Hematopoietic multipotent progenitor cell treated with erythropoietin and hydrocortisone succinate and interleukin-3 and kit ligand, for 4 days (in vitro differentiated cells): ENCODE measurements at regions not wholly inside any gene's neighbourhood (a gene's known extent, or its start where the extent isn't known, plus 50 kb on each side); places are given as distances from the start of the nearest gene placed in this dataset.
"Not testable (repeated sequence)": the region's sequence is repeated elsewhere in the genome, so short reads cannot be mapped to it uniquely, and the experiment has no call there.

ENCODE experiments used
- DNase-seq: peaks from one replicate; pipeline ENCODE4 v3.0.0-alpha.2; 2015

- not testable (repeated sequence) for DNase-seq
Measured at GRCh38 chr21:5013455-5014304, 5507.7 kb upstream of the TPTE start.

GRCh38 chr21:5015187-5015586, 5506.2 kb upstream of the TPTE start:
- not testable (repeated sequence) for DNase-seq

GRCh38 chr21:5019120-5019519, 5502.3 kb upstream of the TPTE start:
- not testable (repeated sequence) for DNase-seq

DNA sequence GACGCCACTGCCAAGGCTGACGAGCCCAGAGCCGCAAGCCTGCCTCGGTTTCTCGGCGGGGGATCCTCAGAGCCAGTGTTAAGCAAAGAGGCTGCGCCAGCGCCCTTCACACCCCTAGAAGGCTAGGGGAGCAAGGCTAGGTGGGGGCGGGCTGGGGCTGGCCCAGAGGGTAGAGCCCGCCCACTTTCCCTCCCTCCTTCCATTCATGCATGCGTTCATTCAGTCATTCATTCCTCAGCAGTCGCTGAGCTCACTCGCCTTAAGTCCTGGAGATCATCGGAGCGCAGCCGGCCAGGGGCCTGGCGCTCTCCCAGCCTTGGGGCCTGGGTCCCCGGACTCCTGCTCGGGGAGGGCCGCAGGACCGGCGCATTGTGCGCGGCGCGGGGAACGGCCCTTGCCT, 5499.6 kb upstream of the TPTE start:
- not testable (repeated sequence) for DNase-seq

DNA sequence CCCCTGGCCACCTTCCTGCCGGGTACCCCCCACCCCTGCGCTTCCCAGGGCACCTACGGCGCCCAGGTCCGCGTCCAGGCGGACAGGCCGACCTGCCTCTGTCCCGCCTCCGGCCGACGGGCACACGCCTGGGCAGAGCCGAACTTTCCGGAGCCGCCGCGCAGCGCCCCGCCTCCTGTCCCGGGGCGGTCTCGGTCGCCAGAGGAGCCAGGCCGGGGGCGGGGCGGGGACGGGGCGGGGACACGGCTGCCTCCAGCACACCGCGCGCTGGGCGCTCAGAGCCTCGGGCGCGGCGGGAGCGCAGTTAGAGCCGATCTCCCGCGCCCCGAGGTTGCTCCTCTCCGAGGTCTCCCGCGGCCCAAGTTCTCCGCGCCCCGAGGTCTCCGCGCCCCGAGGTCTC, 5499.1 kb upstream of the TPTE start:
- not testable (repeated sequence) for DNase-seq

GRCh38 chr21:5022748-5023147, 5498.6 kb upstream of the TPTE start:
- DNase-seq = not testable (repeated sequence)

DNA sequence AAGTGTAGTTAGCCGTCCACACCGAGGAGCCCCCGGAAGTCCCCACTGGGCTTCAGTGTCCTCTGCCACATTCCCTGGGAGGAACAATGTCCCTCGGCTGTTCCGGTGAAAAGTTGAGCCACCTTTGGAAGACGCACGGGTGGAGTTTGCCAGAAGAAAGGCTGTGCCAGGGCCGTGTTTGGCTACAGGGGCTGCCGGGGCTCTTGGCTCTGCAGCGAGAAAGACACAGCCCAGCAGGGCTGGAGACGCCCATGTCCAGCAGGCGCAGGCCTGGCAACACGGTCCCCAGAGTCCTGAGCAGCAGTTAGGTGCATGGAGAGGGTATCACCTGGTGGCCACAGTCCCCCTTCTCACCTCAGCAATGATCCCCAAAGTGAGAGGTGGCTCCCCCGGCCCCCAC, 5486.2 kb upstream of the TPTE start:
- DNase-seq = not testable (repeated sequence)

- not testable (repeated sequence) for DNase-seq
Measured at GRCh38 chr21:5035587-5035986, 5485.8 kb upstream of the TPTE start.

- not testable (repeated sequence) for DNase-seq
Measured at GRCh38 chr21:5037606-5038331, 5483.6 kb upstream of the TPTE start.

- DNase-seq = not testable (repeated sequence)
Measured at GRCh38 chr21:5039926-5040325, 5481.5 kb upstream of the TPTE start.

DNA sequence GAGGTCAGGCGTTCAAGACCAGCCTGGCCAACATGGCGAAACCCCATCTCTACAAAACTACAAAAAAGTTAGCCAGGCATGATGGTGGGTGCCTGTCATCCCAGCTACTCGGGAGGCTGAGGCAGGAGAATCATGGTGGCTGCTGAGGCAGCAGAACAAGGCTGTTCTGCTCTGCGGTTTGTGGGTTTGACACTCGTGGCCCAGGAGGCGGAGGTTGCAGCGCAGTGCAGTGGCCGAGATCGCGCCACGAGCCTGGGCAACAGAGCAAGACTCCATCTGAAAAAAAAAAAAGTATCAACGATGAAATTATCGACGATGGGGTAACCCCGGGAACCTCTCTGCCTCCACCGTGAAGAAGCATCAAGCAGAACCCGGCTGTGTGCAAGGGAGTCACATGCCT, 5478.8 kb upstream of the TPTE start:
- DNase-seq = not testable (repeated sequence)

DNA sequence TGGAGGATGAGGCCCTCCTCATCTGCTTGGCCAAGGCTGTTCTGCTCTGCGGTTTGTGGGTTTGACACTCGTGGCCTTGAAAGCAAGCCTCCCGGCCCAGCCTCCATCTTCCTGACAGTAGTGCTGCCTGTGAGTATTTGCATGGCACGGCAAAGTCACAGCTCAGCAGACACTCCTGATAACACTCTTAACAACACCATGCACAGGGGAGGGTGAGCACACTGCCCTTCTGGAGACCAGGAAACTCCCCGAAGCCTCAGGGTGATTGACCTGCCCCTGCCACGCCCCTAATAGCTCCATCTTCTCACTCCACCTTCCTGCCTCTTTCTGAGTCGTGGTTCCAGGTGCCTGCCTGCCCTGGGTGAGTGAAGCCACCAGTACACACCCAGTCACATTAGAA, 5476.6 kb upstream of the TPTE start:
- not testable (repeated sequence) for DNase-seq

DNA sequence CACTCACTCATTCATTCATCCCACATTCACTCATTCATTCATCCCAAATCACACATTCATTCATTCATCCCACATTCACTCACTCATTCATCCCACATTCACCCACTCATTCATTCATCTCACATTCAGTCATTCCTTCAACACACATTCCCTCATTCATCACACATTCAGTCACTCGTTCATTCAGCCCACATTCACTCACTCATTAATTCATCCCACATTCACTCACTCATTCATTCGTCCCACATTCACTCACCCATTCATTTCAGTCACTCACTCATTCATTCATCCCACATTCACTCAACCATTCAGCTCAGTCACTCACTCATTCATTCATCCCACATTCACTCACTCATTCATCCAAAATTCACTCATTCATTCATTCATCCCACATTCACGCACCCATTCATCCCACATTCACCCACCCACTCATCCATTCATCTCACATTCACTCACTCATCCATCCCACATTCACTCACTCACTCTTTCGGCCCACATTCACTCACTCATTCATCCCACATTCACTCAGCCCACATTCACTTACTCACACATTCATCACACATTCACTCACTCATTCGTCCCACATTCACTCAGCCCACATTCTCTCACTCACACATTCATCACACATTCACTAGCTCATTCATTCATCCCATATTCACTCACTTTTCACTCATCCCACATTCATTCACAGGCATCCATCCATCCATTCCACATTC, 5469.9 kb upstream of the TPTE start:
- not testable (repeated sequence) for DNase-seq

DNA sequence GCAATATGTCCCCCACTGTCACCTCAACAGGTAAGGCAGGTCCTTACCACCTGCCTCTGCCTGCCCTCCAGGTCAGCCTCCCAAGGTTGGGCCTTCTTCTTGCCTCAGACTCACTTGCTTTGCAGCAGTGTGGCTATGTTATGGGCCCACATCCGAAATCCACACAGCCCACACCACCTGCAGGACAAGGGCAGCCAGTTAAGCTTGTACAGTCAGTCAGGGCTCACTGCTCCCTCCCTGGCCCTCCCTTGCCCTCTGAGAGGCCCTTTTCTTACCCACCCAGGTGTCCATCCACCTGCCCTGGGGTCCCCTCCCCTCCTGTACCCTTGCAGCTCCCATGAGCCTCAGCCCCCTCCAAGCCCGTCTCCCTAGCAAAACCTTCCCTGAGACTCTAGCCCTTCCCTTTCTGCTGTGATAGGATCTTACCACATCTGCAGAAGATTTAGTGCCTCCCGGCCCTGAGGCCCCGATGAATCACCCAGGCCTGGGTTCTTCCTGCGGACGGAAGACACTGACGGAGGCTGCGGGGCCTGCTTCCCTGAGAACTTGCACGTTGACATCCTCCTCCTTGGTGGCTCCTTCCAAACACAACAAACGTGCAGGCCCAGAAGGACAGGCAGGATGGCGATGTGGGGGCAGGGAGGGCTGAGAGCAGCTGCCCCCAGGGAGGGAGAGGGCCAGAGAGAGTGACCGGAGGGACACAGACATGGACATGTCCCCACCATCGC, 5466.2 kb upstream of the TPTE start:
- DNase-seq = not testable (repeated sequence)

- not testable (repeated sequence) for DNase-seq
Measured at GRCh38 chr21:5055996-5056962, 5465.1 kb upstream of the TPTE start.

- not testable (repeated sequence) for DNase-seq
Measured at GRCh38 chr21:5057077-5057476, 5464.3 kb upstream of the TPTE start.

DNA sequence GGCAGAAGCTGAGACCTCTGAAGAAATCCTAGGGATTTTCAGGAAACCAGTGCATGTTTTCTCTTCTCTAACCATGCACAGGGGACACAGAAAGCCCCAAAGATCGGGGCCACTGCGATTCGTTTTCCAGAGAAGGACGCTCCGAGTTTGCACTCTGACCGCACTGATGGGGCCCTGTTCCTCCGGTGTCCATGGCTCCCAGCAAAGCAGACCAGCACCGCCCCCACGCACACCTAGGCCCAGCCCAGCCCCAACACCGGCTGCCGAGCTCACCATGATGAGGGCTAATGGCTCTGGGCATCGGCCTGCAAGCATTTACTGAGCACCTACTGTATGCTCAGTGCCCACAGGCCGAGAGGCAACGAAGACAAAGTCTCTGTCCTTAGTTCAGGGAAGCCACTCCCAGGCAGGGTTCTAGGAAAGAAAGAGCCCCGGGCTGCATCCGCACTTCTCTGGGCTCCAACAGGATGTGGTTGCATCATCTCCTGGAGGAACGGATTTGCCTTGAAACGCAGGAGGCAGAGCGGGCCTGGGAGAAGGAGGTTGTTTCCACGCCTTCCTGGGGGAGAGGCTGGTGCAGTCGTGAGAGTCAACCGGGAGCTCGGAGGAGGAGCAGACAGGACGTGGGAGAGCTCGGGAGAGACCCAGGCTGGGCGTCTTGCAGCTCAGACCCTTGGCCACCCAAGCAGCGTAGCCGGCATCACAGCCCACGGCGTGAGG, 5460.9 kb upstream of the TPTE start:
- DNase-seq = not testable (repeated sequence)

GRCh38 chr21:5064581-5065142, 5456.7 kb upstream of the TPTE start:
- DNase-seq = not testable (repeated sequence)

- DNase-seq = peak; percentile 74
Measured at GRCh38 chr21:5065240-5066211, 5455.9 kb upstream of the TPTE start.
